ENCODE measurements at regions not wholly inside any gene's neighbourhood (a gene's known extent, or its start where the extent isn't known, plus 50 kb on each side); places are given as distances from the start of the nearest gene placed in this dataset.

GRCh38 chr2:74036450-74037195 is 51.9 kb downstream of the TET3 start (continued):
- no peak for TF ChIP-seq ZNF317 (CRISPR knock-in tag; IDR thresholded peaks at IDR 0.05; ENCODE audit: borderline replicate concordance, low read depth)
- no peak for TF ChIP-seq TEAD1 (CRISPR knock-in tag; IDR thresholded peaks at IDR 0.05)
- TF ChIP-seq ZNF219 (CRISPR knock-in tag; IDR thresholded peaks at IDR 0.05; ENCODE audit: borderline replicate concordance) = no peak

GRCh38 chr2:74037379-74037860 is 52.7 kb downstream of the TET3 start:
- H3K36me3 Mint-ChIP-seq = no peaks in the 10 kb centered on the region
- POLR2A ChIA-PET = no interaction called here
- no peak for DNase-seq (ENCODE audit: low spot score)
- no peak overlapping the region for H3K4me3 Mint-ChIP-seq
- H3K27ac Mint-ChIP-seq = peak overlapping the region; percentile 5; the same call in 1 of the 2 replicates
- CTCF ChIA-PET = no interaction called here
- H3K9me3 Mint-ChIP-seq = no peaks in the 10 kb centered on the region
- ATAC-seq = no peak
- H3K4me1 Mint-ChIP-seq = peaks cover 31% of the 10 kb centered on the region
- no peak for TF ChIP-seq MYBL2 (CRISPR knock-in tag; IDR thresholded peaks at IDR 0.05)
- TF ChIP-seq SMAD4 (CRISPR knock-in tag; IDR thresholded peaks at IDR 0.05) = no peak
- no peak for TF ChIP-seq HMGA2 (CRISPR knock-in tag; IDR thresholded peaks at IDR 0.05)
- TF ChIP-seq ZNF317 (CRISPR knock-in tag; IDR thresholded peaks at IDR 0.05; ENCODE audit: borderline replicate concordance, low read depth) = no peak
- TF ChIP-seq NR1H2 (CRISPR knock-in tag; IDR thresholded peaks at IDR 0.05) = no peak
- TF ChIP-seq RELA (CRISPR knock-in tag; IDR thresholded peaks at IDR 0.05; ENCODE audit: borderline replicate concordance) = no peak
- TF ChIP-seq TEAD1 (CRISPR knock-in tag; IDR thresholded peaks at IDR 0.05) = no peak
- TF ChIP-seq SP1 (CRISPR knock-in tag; conservative IDR thresholded peaks at IDR 0.05) = no peak
- no peak for TF ChIP-seq USF1 (CRISPR knock-in tag; IDR thresholded peaks at IDR 0.05)
- no peak for TF ChIP-seq MAX (CRISPR knock-in tag; IDR thresholded peaks at IDR 0.05)
- TF ChIP-seq NFYB (CRISPR knock-in tag; conservative IDR thresholded peaks at IDR 0.05; ENCODE audit: low read depth) = no peak
- no peak for TF ChIP-seq FOXP1 (CRISPR knock-in tag; IDR thresholded peaks at IDR 0.05; ENCODE audit: borderline replicate concordance)
- TF ChIP-seq ZMAT4 (CRISPR knock-in tag; IDR thresholded peaks at IDR 0.05) = no peak
- no peak for TF ChIP-seq CREB1 (CRISPR knock-in tag; IDR thresholded peaks at IDR 0.05)
- TF ChIP-seq NFATC4 (CRISPR knock-in tag; IDR thresholded peaks at IDR 0.05) = no peak
- no peak for TF ChIP-seq PREB (CRISPR knock-in tag; IDR thresholded peaks at IDR 0.05; ENCODE audit: borderline replicate concordance)
- TF ChIP-seq CREM (CRISPR knock-in tag; IDR thresholded peaks at IDR 0.05) = no peak
- no peak for TF ChIP-seq NFE2L1 (CRISPR knock-in tag; IDR thresholded peaks at IDR 0.05)
- TF ChIP-seq GTF2I (CRISPR knock-in tag; conservative IDR thresholded peaks at IDR 0.05) = no peak
- no peak for TF ChIP-seq ERG (CRISPR knock-in tag; IDR thresholded peaks at IDR 0.05)
- no peaks in the 10 kb centered on the region for H3K27me3 Mint-ChIP-seq (ENCODE audit: low read depth)

GRCh38 chr2:74039611-74040010 is 54.9 kb downstream of the TET3 start:
- Mint-ChIP-seq H3K36me3 (no peaks in the 10 kb centered on the region), H3K27ac (no peak overlapping the region), H3K4me1 (peaks cover 32% of the 10 kb centered on the region), H3K27me3 (ENCODE audit: low read depth) (no peaks in the 10 kb centered on the region), H3K9me3 (no peaks in the 10 kb centered on the region), H3K4me3 (no peak overlapping the region)
- no peak for ATAC-seq
- ChIA-PET CTCF (no interaction called here), POLR2A (interaction anchor here (1.4 kb wide), 1 partner anchor 25 kb away, joined by 3 read pairs; no protein-coding TSS in a partner anchor)
- no peak for DNase-seq (ENCODE audit: low spot score)
- no peak for TF ChIP-seq PREB (CRISPR knock-in tag; IDR thresholded peaks at IDR 0.05; ENCODE audit: borderline replicate concordance)
- TF ChIP-seq ZSCAN18 (CRISPR knock-in tag; IDR thresholded peaks at IDR 0.05) = no peak
- no peak for TF ChIP-seq ZNF425 (CRISPR knock-in tag; conservative IDR thresholded peaks at IDR 0.05)

Measured in WTC11 (cell line).